SK-N-SH (cell line): ENCODE measurements at regions not wholly inside any gene's neighbourhood (a gene's known extent, or its start where the extent isn't known, plus 50 kb on each side); places are given as distances from the start of the nearest gene placed in this dataset.

Source experiments
- CTCF ChIP-seq: fragments of 200-600 bp; sonication (generic); IDR thresholded peaks from 2 replicates; pipeline ENCODE4 v1.6.1; 2017; ENCODE audit warnings: antibody characterized with exemption, mild to moderate bottlenecking, moderate library complexity
- FOSL2 ChIP-seq: IDR thresholded peaks from 2 replicates; pipeline ENCODE4 v1.4.0; 2012; ENCODE audit warnings: low read depth, mild to moderate bottlenecking, moderate library complexity, borderline replicate concordance
- FOXM1 ChIP-seq: IDR thresholded peaks from 2 replicates; pipeline ENCODE4 v1.4.0; 2012; ENCODE audit warnings: low read depth, mild to moderate bottlenecking
- MXI1 ChIP-seq: IDR thresholded peaks from 2 replicates; pipeline ENCODE4 v1.6.1; 2012; ENCODE audit warnings: mild to moderate bottlenecking, low read depth, low read length, improper control_type of control experiment
- NFIC ChIP-seq: IDR thresholded peaks from 2 replicates; pipeline ENCODE4 v1.4.0; 2012; ENCODE audit warnings: borderline replicate concordance
- REST ChIP-seq: IDR thresholded peaks from 2 replicates; pipeline ENCODE4 v1.6.1; 2012; ENCODE audit warnings: mild to moderate bottlenecking, low read depth, low read length, moderate library complexity
- RFX5 ChIP-seq: IDR thresholded peaks from 2 replicates; pipeline ENCODE4 v1.6.1; 2012; ENCODE audit warnings: mild to moderate bottlenecking, improper control_type of control experiment, low read length
- TAF1 ChIP-seq: IDR thresholded peaks from 2 replicates; pipeline ENCODE4 v1.6.1; 2012; ENCODE audit warnings: low read depth, mild to moderate bottlenecking, low read length, moderate library complexity, borderline replicate concordance
- USF1 ChIP-seq: IDR thresholded peaks from 2 replicates; pipeline ENCODE4 v1.4.0; 2012; ENCODE audit warnings: low read depth, borderline replicate concordance

- no peak for TF ChIP-seq USF1
- TF ChIP-seq FOXM1, result no peak
- TF ChIP-seq CTCF, result no peak
- no peak for TF ChIP-seq NFIC
- no peak for TF ChIP-seq REST
- TF ChIP-seq RFX5, result no peak
- no peak for TF ChIP-seq MXI1
- TF ChIP-seq FOSL2, result no peak
- TF ChIP-seq TAF1, result no peak
Measured at GRCh38 chr2:120814352-120814751, 78.7 kb downstream of the GLI2 start.
